ENCODE measurements at regions not wholly inside any gene's neighbourhood (a gene's known extent, or its start where the extent isn't known, plus 50 kb on each side); places are given as distances from the start of the nearest gene placed in this dataset.

DNA sequence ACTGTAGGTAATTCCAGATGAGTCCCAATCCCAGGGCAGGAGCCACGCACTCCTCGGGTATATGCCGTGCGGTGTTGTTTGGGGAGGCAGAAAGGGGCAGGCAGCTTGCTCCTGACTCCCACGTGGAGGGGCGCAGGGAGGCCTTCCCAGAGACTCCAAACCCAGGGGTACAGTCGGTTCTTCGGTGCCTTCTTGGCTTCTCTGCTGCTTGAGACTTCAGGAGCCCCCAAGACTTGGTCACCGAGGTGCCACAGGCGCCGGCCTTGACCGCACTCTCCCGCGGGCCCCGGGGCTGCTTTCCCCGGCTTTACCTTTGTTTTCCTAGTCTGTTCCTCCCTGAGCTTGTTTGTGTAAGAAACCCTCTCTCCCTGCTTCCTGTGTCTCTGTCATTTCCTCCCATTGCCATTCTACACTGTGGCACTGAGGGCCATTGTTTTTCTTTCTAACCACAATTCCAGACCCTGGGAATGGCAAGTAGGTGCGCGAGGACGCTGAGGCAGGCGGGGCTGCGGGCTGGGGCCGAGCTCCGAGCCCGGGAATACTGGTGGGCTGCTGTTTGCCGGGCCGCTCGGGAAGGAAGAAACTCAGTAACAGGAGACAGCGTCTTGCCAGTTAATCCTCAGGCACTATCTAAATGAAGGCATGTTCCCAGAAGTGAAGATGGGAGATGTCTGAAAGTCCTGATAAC lies 215.6 kb upstream of the HEY2 start:
- Histone ChIP-seq H3K27me3 (ENCODE audit: insufficient read depth) (peaks cover 14% of the 10 kb centered on the region; the same call in 1 of the 2 replicates), H3F3A (replicated peaks; ENCODE audit: insufficient read depth) (no peaks in the 10 kb centered on the region), H3K4me1 (ENCODE audit: control insufficient read depth in 1 of 2, insufficient read depth in 2 of 2, low read depth in 1 of 2, low read length in 1 of 2) (no peaks in the 10 kb centered on the region), H3K4me3 (ENCODE audit: low read depth in 2 of 2, low read length in 1 of 2) (no peak overlapping the region), H3K27ac (ENCODE audit: low read depth in 2 of 2, low read length in 1 of 2) (no peak overlapping the region), H3K9me3 (no peaks in the 10 kb centered on the region), H4K20me1 (ENCODE audit: insufficient read depth) (no peaks in the 10 kb centered on the region), H3K4me2 (no peak overlapping the region), H3K79me2 (ENCODE audit: insufficient read depth) (no peaks in the 10 kb centered on the region), H2AFZ (ENCODE audit: low read depth) (no peak overlapping the region), H3K9ac (no peak overlapping the region), H3K36me3 (replicated peaks in 1 of 2; ENCODE audit: control insufficient read depth in 1 of 2, insufficient read depth in 2 of 2, low read length in 1 of 2) (no peaks in the 10 kb centered on the region), H3K9me2 (no peaks in the 10 kb centered on the region)
- DNase-seq: no peak
- ChIA-PET CTCF (interaction anchor here (0.9 kb wide), 1 partner anchor 9 kb away, joined by 4 read pairs; no protein-coding TSS in a partner anchor), POLR2A (no interaction called here)
- WGBS (ENCODE audit: low lambda C conversion rate): 6% methylated on average over 20 of the region's 28 CpGs
- TF ChIP-seq EP300 (IDR thresholded peaks at IDR 0.05; ENCODE audit: borderline replicate concordance in 1 of 2, low read depth in 1 of 2, low read length in 1 of 2) (no peak), TEAD4 (IDR thresholded peaks at IDR 0.05; ENCODE audit: borderline replicate concordance, insufficient read depth) (no peak), TCF12 (IDR thresholded peaks at IDR 0.05) (no peak), YY1 (IDR thresholded peaks at IDR 0.05; ENCODE audit: low read depth) (no peak), NFIC (IDR thresholded peaks at IDR 0.05; ENCODE audit: borderline replicate concordance) (no peak), RAD21 (IDR thresholded peaks at IDR 0.05; ENCODE audit: low read length) (no peak), POLR2AphosphoS5 (IDR thresholded peaks at IDR 0.05; ENCODE audit: low read depth, low read length) (no peak), NRF1 (IDR thresholded peaks at IDR 0.05; ENCODE audit: low read depth, low read length) (no peak), ELF1 (IDR thresholded peaks at IDR 0.05) (no peak), SIN3A (IDR thresholded peaks at IDR 0.05; ENCODE audit: borderline replicate concordance, low read depth, low read length) (no peak), FOSL2 (IDR thresholded peaks at IDR 0.05; ENCODE audit: borderline replicate concordance, low read depth) (no peak)
- TF ChIP-seq, protein P1, sequence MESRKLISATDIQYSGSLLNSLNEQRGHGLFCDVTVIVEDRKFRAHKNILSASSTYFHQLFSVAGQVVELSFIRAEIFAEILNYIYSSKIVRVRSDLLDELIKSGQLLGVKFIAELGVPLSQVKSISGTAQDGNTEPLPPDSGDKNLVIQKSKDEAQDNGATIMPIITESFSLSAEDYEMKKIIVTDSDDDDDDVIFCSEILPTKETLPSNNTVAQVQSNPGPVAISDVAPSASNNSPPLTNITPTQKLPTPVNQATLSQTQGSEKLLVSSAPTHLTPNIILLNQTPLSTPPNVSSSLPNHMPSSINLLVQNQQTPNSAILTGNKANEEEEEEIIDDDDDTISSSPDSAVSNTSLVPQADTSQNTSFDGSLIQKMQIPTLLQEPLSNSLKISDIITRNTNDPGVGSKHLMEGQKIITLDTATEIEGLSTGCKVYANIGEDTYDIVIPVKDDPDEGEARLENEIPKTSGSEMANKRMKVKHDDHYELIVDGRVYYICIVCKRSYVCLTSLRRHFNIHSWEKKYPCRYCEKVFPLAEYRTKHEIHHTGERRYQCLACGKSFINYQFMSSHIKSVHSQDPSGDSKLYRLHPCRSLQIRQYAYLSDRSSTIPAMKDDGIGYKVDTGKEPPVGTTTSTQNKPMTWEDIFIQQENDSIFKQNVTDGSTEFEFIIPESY (IDR thresholded peaks at IDR 0.05; ENCODE audit: borderline replicate concordance, low read depth): no peak
- TF ChIP-seq, protein P2, sequence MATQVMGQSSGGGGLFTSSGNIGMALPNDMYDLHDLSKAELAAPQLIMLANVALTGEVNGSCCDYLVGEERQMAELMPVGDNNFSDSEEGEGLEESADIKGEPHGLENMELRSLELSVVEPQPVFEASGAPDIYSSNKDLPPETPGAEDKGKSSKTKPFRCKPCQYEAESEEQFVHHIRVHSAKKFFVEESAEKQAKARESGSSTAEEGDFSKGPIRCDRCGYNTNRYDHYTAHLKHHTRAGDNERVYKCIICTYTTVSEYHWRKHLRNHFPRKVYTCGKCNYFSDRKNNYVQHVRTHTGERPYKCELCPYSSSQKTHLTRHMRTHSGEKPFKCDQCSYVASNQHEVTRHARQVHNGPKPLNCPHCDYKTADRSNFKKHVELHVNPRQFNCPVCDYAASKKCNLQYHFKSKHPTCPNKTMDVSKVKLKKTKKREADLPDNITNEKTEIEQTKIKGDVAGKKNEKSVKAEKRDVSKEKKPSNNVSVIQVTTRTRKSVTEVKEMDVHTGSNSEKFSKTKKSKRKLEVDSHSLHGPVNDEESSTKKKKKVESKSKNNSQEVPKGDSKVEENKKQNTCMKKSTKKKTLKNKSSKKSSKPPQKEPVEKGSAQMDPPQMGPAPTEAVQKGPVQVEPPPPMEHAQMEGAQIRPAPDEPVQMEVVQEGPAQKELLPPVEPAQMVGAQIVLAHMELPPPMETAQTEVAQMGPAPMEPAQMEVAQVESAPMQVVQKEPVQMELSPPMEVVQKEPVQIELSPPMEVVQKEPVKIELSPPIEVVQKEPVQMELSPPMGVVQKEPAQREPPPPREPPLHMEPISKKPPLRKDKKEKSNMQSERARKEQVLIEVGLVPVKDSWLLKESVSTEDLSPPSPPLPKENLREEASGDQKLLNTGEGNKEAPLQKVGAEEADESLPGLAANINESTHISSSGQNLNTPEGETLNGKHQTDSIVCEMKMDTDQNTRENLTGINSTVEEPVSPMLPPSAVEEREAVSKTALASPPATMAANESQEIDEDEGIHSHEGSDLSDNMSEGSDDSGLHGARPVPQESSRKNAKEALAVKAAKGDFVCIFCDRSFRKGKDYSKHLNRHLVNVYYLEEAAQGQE (IDR thresholded peaks at IDR 0.05; ENCODE audit: low read depth, low read length): no peak
- TF ChIP-seq, protein P3, sequence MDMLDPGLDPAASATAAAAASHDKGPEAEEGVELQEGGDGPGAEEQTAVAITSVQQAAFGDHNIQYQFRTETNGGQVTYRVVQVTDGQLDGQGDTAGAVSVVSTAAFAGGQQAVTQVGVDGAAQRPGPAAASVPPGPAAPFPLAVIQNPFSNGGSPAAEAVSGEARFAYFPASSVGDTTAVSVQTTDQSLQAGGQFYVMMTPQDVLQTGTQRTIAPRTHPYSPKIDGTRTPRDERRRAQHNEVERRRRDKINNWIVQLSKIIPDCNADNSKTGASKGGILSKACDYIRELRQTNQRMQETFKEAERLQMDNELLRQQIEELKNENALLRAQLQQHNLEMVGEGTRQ (IDR thresholded peaks at IDR 0.05; ENCODE audit: borderline replicate concordance, low read depth, low read length): no peak
- TF ChIP-seq, protein P4, sequence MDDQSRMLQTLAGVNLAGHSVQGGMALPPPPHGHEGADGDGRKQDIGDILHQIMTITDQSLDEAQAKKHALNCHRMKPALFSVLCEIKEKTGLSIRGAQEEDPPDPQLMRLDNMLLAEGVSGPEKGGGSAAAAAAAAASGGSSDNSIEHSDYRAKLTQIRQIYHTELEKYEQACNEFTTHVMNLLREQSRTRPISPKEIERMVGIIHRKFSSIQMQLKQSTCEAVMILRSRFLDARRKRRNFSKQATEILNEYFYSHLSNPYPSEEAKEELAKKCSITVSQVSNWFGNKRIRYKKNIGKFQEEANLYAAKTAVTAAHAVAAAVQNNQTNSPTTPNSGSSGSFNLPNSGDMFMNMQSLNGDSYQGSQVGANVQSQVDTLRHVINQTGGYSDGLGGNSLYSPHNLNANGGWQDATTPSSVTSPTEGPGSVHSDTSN (IDR thresholded peaks at IDR 0.05): no peak
